ENCODE measurements at regions not wholly inside any gene's neighbourhood (a gene's known extent, or its start where the extent isn't known, plus 50 kb on each side); places are given as distances from the start of the nearest gene placed in this dataset.
A peak's percentile ranks its signal among the peaks of the same experiment; 100 is the strongest.

DNA sequence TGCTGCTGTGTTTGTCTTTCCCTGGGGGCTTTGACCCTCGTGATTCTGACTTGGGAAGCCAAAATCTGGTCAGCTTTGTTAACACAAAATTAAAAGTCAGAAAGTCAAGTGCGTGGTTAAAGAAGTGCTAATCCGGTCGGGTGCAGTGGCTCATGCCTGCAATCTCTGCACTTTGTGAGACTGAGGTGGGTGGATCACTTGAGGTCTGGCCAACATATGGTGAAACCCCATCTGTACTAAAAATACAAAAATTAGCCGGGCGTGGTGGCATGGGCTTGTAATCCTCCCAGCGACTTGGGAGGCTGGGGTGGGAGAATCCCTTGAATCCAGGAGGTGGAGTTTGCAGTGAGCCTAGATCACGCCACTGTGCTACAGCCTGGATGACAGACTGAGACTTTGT is 844.6 kb downstream of the VRK1 start:
- Mint-ChIP-seq H3K36me3 (ENCODE audit: unreplicated experiment) (no peaks in the 10 kb centered on the region), H3K4me1 (ENCODE audit: low read depth, unreplicated experiment) (peaks cover 40% of the 10 kb centered on the region), H3K27ac (ENCODE audit: unreplicated experiment) (peak overlapping the region; percentile 100), H3K9me3 (ENCODE audit: unreplicated experiment) (peaks cover 13% of the 10 kb centered on the region), H3K4me3 (ENCODE audit: unreplicated experiment) (peak overlapping the region; percentile 77), H3K27me3 (ENCODE audit: unreplicated experiment) (peaks cover 14% of the 10 kb centered on the region)
- TF ChIP-seq, protein P1, sequence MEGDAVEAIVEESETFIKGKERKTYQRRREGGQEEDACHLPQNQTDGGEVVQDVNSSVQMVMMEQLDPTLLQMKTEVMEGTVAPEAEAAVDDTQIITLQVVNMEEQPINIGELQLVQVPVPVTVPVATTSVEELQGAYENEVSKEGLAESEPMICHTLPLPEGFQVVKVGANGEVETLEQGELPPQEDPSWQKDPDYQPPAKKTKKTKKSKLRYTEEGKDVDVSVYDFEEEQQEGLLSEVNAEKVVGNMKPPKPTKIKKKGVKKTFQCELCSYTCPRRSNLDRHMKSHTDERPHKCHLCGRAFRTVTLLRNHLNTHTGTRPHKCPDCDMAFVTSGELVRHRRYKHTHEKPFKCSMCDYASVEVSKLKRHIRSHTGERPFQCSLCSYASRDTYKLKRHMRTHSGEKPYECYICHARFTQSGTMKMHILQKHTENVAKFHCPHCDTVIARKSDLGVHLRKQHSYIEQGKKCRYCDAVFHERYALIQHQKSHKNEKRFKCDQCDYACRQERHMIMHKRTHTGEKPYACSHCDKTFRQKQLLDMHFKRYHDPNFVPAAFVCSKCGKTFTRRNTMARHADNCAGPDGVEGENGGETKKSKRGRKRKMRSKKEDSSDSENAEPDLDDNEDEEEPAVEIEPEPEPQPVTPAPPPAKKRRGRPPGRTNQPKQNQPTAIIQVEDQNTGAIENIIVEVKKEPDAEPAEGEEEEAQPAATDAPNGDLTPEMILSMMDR (IDR thresholded peaks at IDR 0.05; ENCODE audit: partially characterized antibody, unreplicated experiment) = no peak
- DNase-seq = peak; percentile 41

DNA sequence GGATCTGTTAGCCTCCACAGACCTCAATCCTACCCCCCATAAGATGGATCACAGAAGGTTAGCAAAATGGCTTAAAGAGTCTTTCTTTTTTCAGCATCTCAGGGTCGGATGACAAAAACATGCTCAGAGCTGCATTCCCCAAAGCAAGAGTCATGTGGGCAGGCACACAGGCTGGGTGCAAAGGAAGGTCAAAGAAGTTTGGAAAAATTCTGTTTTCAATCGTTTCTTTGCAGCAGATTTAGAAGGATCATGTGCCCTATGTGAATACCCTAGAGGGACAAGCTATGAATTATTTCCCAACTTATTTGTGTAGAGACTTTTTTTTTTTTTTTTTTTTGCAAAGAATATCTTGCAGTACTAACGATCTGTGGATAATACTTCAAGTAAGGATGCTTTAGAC is 845.4 kb downstream of the VRK1 start:
- Mint-ChIP-seq H3K4me1 (ENCODE audit: low read depth, unreplicated experiment) (peaks cover 36% of the 10 kb centered on the region), H3K27me3 (ENCODE audit: unreplicated experiment) (peaks cover 12% of the 10 kb centered on the region), H3K9me3 (ENCODE audit: unreplicated experiment) (peaks cover 13% of the 10 kb centered on the region), H3K27ac (ENCODE audit: unreplicated experiment) (peak overlapping the region; percentile 100), H3K4me3 (ENCODE audit: unreplicated experiment) (peak overlapping the region; percentile 77), H3K36me3 (ENCODE audit: unreplicated experiment) (no peaks in the 10 kb centered on the region)
- TF ChIP-seq, protein P1 (IDR thresholded peaks at IDR 0.05; ENCODE audit: partially characterized antibody, unreplicated experiment) = no peak
- no peak for DNase-seq

DNA sequence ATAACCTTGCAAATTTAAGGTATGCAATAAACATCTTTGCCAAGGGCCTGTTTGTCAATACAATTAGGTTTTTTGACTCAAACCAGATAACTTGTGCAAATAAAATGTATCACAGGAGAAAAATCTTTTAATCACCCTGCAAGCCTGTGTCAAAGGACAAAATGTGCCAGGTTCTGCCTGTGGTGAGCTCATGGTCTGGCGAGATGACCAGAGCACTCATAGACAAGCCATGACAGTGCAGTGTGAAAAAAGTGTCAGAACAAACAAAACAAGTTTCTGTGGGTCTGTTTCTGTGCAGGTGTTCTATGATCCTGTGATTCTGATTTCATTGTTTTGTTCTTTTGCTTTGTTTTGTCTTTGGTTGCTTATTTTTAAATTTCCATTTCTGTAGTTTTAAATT is 847.2 kb downstream of the VRK1 start:
- H3K27ac Mint-ChIP-seq (ENCODE audit: unreplicated experiment) = no peak overlapping the region
- no peak overlapping the region for H3K4me3 Mint-ChIP-seq (ENCODE audit: unreplicated experiment)
- TF ChIP-seq, protein P1 (IDR thresholded peaks at IDR 0.05; ENCODE audit: partially characterized antibody, unreplicated experiment) = no peak
- peaks cover 27% of the 10 kb centered on the region for H3K4me1 Mint-ChIP-seq (ENCODE audit: low read depth, unreplicated experiment)
- H3K27me3 Mint-ChIP-seq (ENCODE audit: unreplicated experiment) = peaks cover 12% of the 10 kb centered on the region
- peaks cover 11% of the 10 kb centered on the region for H3K9me3 Mint-ChIP-seq (ENCODE audit: unreplicated experiment)
- H3K36me3 Mint-ChIP-seq (ENCODE audit: unreplicated experiment) = no peaks in the 10 kb centered on the region
- no peak for DNase-seq

DNA sequence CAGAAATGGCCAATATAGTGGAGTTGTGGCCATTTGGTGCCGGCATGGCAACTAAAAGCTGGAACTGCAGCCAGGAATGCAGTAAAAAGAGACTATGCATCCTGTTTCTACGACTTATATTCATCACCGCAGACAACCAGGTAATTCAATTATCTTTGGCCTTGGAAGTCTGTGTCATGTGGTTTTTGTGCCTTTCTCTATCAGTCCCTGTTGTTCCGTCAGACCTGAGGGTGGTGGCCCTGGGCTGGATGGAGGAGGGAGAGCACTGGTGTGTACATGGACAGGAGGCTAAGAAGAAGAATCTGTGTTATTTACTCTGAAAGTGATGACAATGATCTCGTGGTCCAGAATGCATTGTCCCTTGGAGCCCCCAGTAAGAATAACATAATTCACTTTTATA is 852.6 kb downstream of the VRK1 start:
- H3K36me3 Mint-ChIP-seq (ENCODE audit: unreplicated experiment) = no peaks in the 10 kb centered on the region
- no peak overlapping the region for H3K27ac Mint-ChIP-seq (ENCODE audit: unreplicated experiment)
- DNase-seq = no peak
- H3K4me1 Mint-ChIP-seq (ENCODE audit: low read depth, unreplicated experiment) = peaks cover 3% of the 10 kb centered on the region
- no peak overlapping the region for H3K4me3 Mint-ChIP-seq (ENCODE audit: unreplicated experiment)
- TF ChIP-seq, protein P1 (IDR thresholded peaks at IDR 0.05; ENCODE audit: partially characterized antibody, unreplicated experiment) = no peak
- H3K27me3 Mint-ChIP-seq (ENCODE audit: unreplicated experiment) = no peaks in the 10 kb centered on the region
- no peaks in the 10 kb centered on the region for H3K9me3 Mint-ChIP-seq (ENCODE audit: unreplicated experiment)

DNA sequence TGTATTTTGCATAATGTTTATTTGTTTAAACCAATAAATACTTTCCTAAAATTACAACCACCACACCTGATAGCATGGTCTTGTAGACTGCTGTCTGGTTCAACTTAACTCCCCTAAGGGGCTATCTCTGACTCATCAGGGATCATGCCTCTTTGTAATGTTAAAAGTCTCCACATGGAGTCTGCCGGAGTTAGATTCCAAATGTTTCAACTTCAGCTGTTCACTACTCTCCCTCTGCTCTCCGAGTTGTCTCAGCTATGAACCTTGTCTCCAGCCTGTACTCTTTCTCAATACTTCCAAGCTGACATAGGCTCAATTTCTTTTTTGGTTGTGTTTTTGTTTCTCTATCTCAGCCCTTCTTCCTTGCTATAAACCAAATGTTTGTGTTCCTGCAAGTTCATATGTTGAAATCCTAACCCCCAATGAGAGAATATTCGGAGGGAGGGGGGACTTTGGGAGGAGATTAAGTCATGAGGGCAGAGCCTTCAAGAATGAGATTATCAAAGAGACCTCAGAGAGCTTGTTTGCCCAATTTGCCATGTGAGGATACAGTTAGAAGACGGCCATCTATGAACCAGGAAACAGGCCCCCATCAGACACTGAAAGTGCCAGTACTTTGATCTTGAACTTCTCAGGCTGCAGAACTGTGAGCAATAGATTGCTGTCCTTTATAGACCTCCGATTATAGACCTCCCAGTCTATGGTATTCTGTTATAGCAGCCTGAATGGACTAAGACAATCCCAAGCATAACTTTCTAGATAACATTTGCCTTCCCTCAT is 858.2 kb downstream of the VRK1 start:
- DNase-seq = no peak
- Mint-ChIP-seq H3K27ac (ENCODE audit: unreplicated experiment) (no peak overlapping the region), H3K4me3 (ENCODE audit: unreplicated experiment) (no peak overlapping the region), H3K36me3 (ENCODE audit: unreplicated experiment) (no peaks in the 10 kb centered on the region), H3K27me3 (ENCODE audit: unreplicated experiment) (peaks cover 1% of the 10 kb centered on the region), H3K4me1 (ENCODE audit: low read depth, unreplicated experiment) (peaks cover 9% of the 10 kb centered on the region), H3K9me3 (ENCODE audit: unreplicated experiment) (no peaks in the 10 kb centered on the region)
- TF ChIP-seq, protein P1 (IDR thresholded peaks at IDR 0.05; ENCODE audit: partially characterized antibody, unreplicated experiment) = no peak
